Mesendoderm (in vitro differentiated cells): ENCODE measurements at regions not wholly inside any gene's neighbourhood (a gene's known extent, or its start where the extent isn't known, plus 50 kb on each side); places are given as distances from the start of the nearest gene placed in this dataset.

Source experiments
- DNase-seq: peaks from one replicate; pipeline ENCODE4 v3.0.0; 2013
- H2AK5ac ChIP-seq: 2 replicates; pipeline ENCODE4 v1.6.1; 2013; ENCODE audit warnings: low read length, inconsistent platforms
- H2BK120ac ChIP-seq: 2 replicates; pipeline ENCODE4 v1.6.1; 2013; ENCODE audit warnings: low read depth, mild to moderate bottlenecking, low read length, moderate library complexity, mixed read lengths
- H2BK15ac ChIP-seq: replicated peaks from 2 replicates; pipeline ENCODE4 v1.6.1; 2013; ENCODE audit warnings: low read depth, mild to moderate bottlenecking, moderate library complexity
- H2BK5ac ChIP-seq: 2 replicates; pipeline ENCODE4 v1.6.1; 2013; ENCODE audit warnings: low read length, inconsistent platforms
- H3K18ac ChIP-seq: 2 replicates; pipeline ENCODE4 v1.6.1; 2013; ENCODE audit warnings: mild to moderate bottlenecking, low read length, mixed read lengths
- H3K23ac ChIP-seq: one replicate; pipeline ENCODE4 v1.6.1; 2013; ENCODE audit warnings: low read length
- H3K27ac ChIP-seq: 2 replicates; pipeline ENCODE4 v1.5.1; 2013; ENCODE audit warnings: low read depth, mild to moderate bottlenecking, inconsistent platforms, low read length, moderate library complexity
- H3K27me3 ChIP-seq: 2 replicates; pipeline ENCODE4 v1.6.1; 2013; ENCODE audit warnings: low read length, control low read depth, mild to moderate bottlenecking, inconsistent platforms; ENCODE audit not compliant: insufficient read depth, poor library complexity
- H3K36me3 ChIP-seq: 2 replicates; pipeline ENCODE4 v1.6.1; 2013; ENCODE audit warnings: low read length, inconsistent platforms; ENCODE audit not compliant: control insufficient read depth, insufficient read depth
- H3K4ac ChIP-seq: one replicate; pipeline ENCODE4 v1.6.1; 2013; ENCODE audit warnings: low read depth, mild to moderate bottlenecking, low read length, moderate library complexity
- H3K4me1 ChIP-seq: 2 replicates; pipeline ENCODE4 v1.6.1; 2013; ENCODE audit warnings: low read depth, low read length, inconsistent platforms; ENCODE audit not compliant: control insufficient read depth
- H3K4me2 ChIP-seq: 2 replicates; pipeline ENCODE4 v1.6.1; 2013; ENCODE audit warnings: low read length
- H3K4me3 ChIP-seq: 2 replicates; pipeline ENCODE4 v1.5.1; 2013; ENCODE audit warnings: mild to moderate bottlenecking, low read length
- H3K56ac ChIP-seq: one replicate; pipeline ENCODE4 v1.6.1; 2013; ENCODE audit warnings: low read length
- H3K79me1 ChIP-seq: 2 replicates; pipeline ENCODE4 v1.6.1; 2013; ENCODE audit warnings: low read length, inconsistent platforms
- H3K79me2 ChIP-seq: 2 replicates; pipeline ENCODE4 v1.6.1; 2013; ENCODE audit warnings: mild to moderate bottlenecking, low read length; ENCODE audit not compliant: control insufficient read depth, insufficient read depth
- H3K9ac ChIP-seq: 2 replicates; pipeline ENCODE4 v1.6.1; 2013; ENCODE audit warnings: low read length, inconsistent platforms
- H4K5ac ChIP-seq: one replicate; pipeline ENCODE4 v1.6.1; 2013; ENCODE audit warnings: low read length
- H4K8ac ChIP-seq: one replicate; pipeline ENCODE4 v1.6.1; 2013; ENCODE audit warnings: low read depth, mild to moderate bottlenecking, control low read depth, low read length, moderate library complexity
- WGBS: extraction: QIAGEN DNeasy Blood & Tissue Kit; methylation state at CpG from one replicate; pipeline ENCODE4 v1.1.7; 2013; ENCODE audit warnings: low lambda C conversion rate, missing lambda C conversion rate; ENCODE audit not compliant: insufficient coverage; ENCODE audit errors: extremely low coverage; 5-methylcytosine and 5-hydroxymethylcytosine counted together

- no peaks in the 10 kb centered on the region for H3K4me1 ChIP-seq
- no CpG with 5 or more reads among the region's 3 CpGs for WGBS
Measured at GRCh38 chr7:20554072-20554471, 61.4 kb upstream of the ABCB5 start.

GRCh38 chr7:20556091-20556490 is 59.4 kb upstream of the ABCB5 start:
- no peak overlapping the region for H3K18ac ChIP-seq
- H4K5ac ChIP-seq, result no peak overlapping the region
- no peak overlapping the region for H3K4me2 ChIP-seq
- H3K4ac ChIP-seq, result no peak overlapping the region
- no peaks in the 10 kb centered on the region for H3K4me1 ChIP-seq
- no peak overlapping the region for H2BK15ac ChIP-seq
- no peak overlapping the region for H3K4me3 ChIP-seq
- no peaks in the 10 kb centered on the region for H3K79me2 ChIP-seq
- no peak overlapping the region for H3K56ac ChIP-seq
- H2BK120ac ChIP-seq, result no peak overlapping the region
- no peak for DNase-seq
- WGBS, result 100% methylated on average over 1 of the region's 4 CpGs
- no peak overlapping the region for H3K23ac ChIP-seq
- no peak overlapping the region for H3K9ac ChIP-seq
- H2BK5ac ChIP-seq, result no peak overlapping the region
- H3K27me3 ChIP-seq, result no peaks in the 10 kb centered on the region
- no peaks in the 10 kb centered on the region for H3K79me1 ChIP-seq
- H2AK5ac ChIP-seq, result no peak overlapping the region
- H3K27ac ChIP-seq, result no peak overlapping the region
- no peaks in the 10 kb centered on the region for H3K36me3 ChIP-seq
- H4K8ac ChIP-seq, result no peak overlapping the region

More at GRCh38 chr7:20554072-20554471, 61.4 kb upstream of the ABCB5 start:
- Histone ChIP-seq H3K27me3 (no peaks in the 10 kb centered on the region), H3K27ac (no peak overlapping the region), H2AK5ac (no peak overlapping the region), H3K4me3 (no peak overlapping the region), H2BK5ac (no peak overlapping the region), H4K5ac (no peak overlapping the region), H3K4ac (no peak overlapping the region), H3K9ac (no peak overlapping the region), H3K18ac (no peak overlapping the region), H4K8ac (no peak overlapping the region), H3K4me2 (no peak overlapping the region), H2BK15ac (no peak overlapping the region), H3K79me1 (no peaks in the 10 kb centered on the region), H2BK120ac (no peak overlapping the region), H3K79me2 (no peaks in the 10 kb centered on the region), H3K23ac (no peak overlapping the region), H3K56ac (no peak overlapping the region), H3K36me3 (no peaks in the 10 kb centered on the region)
- DNase-seq, result no peak

- no peak overlapping the region for H4K5ac ChIP-seq
- H3K4me1 ChIP-seq, result no peaks in the 10 kb centered on the region
- no peak overlapping the region for H3K27ac ChIP-seq
- H2BK120ac ChIP-seq, result no peak overlapping the region
- H2AK5ac ChIP-seq, result no peak overlapping the region
- no peaks in the 10 kb centered on the region for H3K27me3 ChIP-seq
- H3K36me3 ChIP-seq, result no peaks in the 10 kb centered on the region
- H2BK5ac ChIP-seq, result no peak overlapping the region
- H3K4me2 ChIP-seq, result no peak overlapping the region
- H3K79me2 ChIP-seq, result no peaks in the 10 kb centered on the region
- H3K4me3 ChIP-seq, result no peak overlapping the region
- H3K23ac ChIP-seq, result no peak overlapping the region
- WGBS, result no CpG with 5 or more reads among the region's 1 CpG
- H3K79me1 ChIP-seq, result no peaks in the 10 kb centered on the region
- no peak overlapping the region for H4K8ac ChIP-seq
- H3K9ac ChIP-seq, result no peak overlapping the region
- no peak overlapping the region for H3K4ac ChIP-seq
- no peak overlapping the region for H3K18ac ChIP-seq
- no peak for DNase-seq
- H3K56ac ChIP-seq, result no peak overlapping the region
- H2BK15ac ChIP-seq, result no peak overlapping the region
Measured at GRCh38 chr7:20557116-20557515, 58.4 kb upstream of the ABCB5 start.

- Histone ChIP-seq H3K9ac (no peak overlapping the region), H3K4me2 (no peak overlapping the region), H3K27ac (no peak overlapping the region), H3K18ac (no peak overlapping the region), H3K56ac (no peak overlapping the region), H3K27me3 (no peaks in the 10 kb centered on the region), H3K79me2 (no peaks in the 10 kb centered on the region), H4K5ac (no peak overlapping the region), H2BK120ac (no peak overlapping the region), H3K4me3 (no peak overlapping the region), H4K8ac (no peak overlapping the region), H3K36me3 (no peaks in the 10 kb centered on the region), H3K4me1 (no peaks in the 10 kb centered on the region), H3K79me1 (no peaks in the 10 kb centered on the region), H2BK5ac (no peak overlapping the region), H3K23ac (no peak overlapping the region), H2BK15ac (no peak overlapping the region), H2AK5ac (no peak overlapping the region), H3K4ac (no peak overlapping the region)
- no CpG with 5 or more reads among the region's 22 CpGs for WGBS
- DNase-seq, result no peak
Measured at GRCh38 chr7:20558963-20559716, 56.3 kb upstream of the ABCB5 start.

- H3K4me3 ChIP-seq, result no peak overlapping the region
- no peak overlapping the region for H2AK5ac ChIP-seq
- H3K4me1 ChIP-seq, result no peaks in the 10 kb centered on the region
- H3K4me2 ChIP-seq, result no peak overlapping the region
- H3K79me1 ChIP-seq, result no peaks in the 10 kb centered on the region
- H3K27ac ChIP-seq, result no peak overlapping the region
- H2BK120ac ChIP-seq, result no peak overlapping the region
- H4K5ac ChIP-seq, result no peak overlapping the region
- no peak overlapping the region for H3K9ac ChIP-seq
- H3K18ac ChIP-seq, result no peak overlapping the region
- no peak overlapping the region for H2BK15ac ChIP-seq
- no peak overlapping the region for H2BK5ac ChIP-seq
- no peak overlapping the region for H4K8ac ChIP-seq
- no peak overlapping the region for H3K23ac ChIP-seq
- H3K56ac ChIP-seq, result no peak overlapping the region
- H3K79me2 ChIP-seq, result no peaks in the 10 kb centered on the region
- WGBS, result no CpG with 5 or more reads among the region's 5 CpGs
- H3K36me3 ChIP-seq, result no peaks in the 10 kb centered on the region
- H3K4ac ChIP-seq, result no peak overlapping the region
- no peak for DNase-seq
- no peaks in the 10 kb centered on the region for H3K27me3 ChIP-seq
Measured at GRCh38 chr7:20559883-20560282, 55.6 kb upstream of the ABCB5 start.
